IMR-90 (cell line): ENCODE measurements at regions not wholly inside any gene's neighbourhood (a gene's known extent, or its start where the extent isn't known, plus 50 kb on each side); places are given as distances from the start of the nearest gene placed in this dataset.
A peak's percentile ranks its signal among the peaks of the same experiment; 100 is the strongest.

Experiments
- ATAC-seq: fragments of 200-7000 bp; cut with Tn5 transposase; 2 replicates; pipeline ENCODE4 v1.9.1; 2020; ENCODE audit warnings: low read depth, mild to moderate bottlenecking, moderate library complexity
- BruUV-seq: library from RNA; stranded (reverse); fragments of 400-500 nt; replicated peaks from 2 replicates; lab custom pipeline; 2021; lab: Mats Ljungman, UMichigan
- CTCF ChIA-PET: fragments of 300-600 bp; formaldehyde crosslinking; extraction: SDS; loops from one replicate; lab custom pipeline; 2021; ENCODE audit warnings: antibody characterized with exemption; lab: Yijun Ruan, JAX
- POLR2A ChIA-PET: fragments of 300-600 bp; sonication (Branson Sonifier 250); formaldehyde crosslinking; loops from one replicate; lab custom pipeline; 2022; ENCODE audit warnings: antibody characterized with exemption; ENCODE audit not compliant: unreplicated experiment; lab: Charles Lee
- DNase-seq: peaks from one replicate; pipeline ENCODE4 v3.0.0; 2013
- H2AFZ ChIP-seq: replicated peaks from 2 replicates; pipeline ENCODE3; 2013; ENCODE audit warnings: low read length, mild to moderate bottlenecking; ENCODE audit not compliant: poor library complexity
- H2AK5ac ChIP-seq: 2 replicates; pipeline ENCODE4 v1.6.1; 2013; ENCODE audit warnings: low read depth, low read length, inconsistent platforms
- H2AK9ac ChIP-seq: replicated peaks from 2 replicates; pipeline ENCODE3; 2013; ENCODE audit warnings: mild to moderate bottlenecking, low read depth, low read length, moderate library complexity; ENCODE audit not compliant: poor library complexity
- H2BK120ac ChIP-seq: 2 replicates; pipeline ENCODE4 v1.6.1; 2013; ENCODE audit warnings: low read depth, low read length, inconsistent platforms
- H2BK15ac ChIP-seq: 3 replicates; pipeline ENCODE4 v1.6.1; 2013; ENCODE audit warnings: low read depth, low read length, inconsistent platforms
- H2BK20ac ChIP-seq: 2 replicates; pipeline ENCODE4 v1.6.1; 2013; ENCODE audit warnings: low read depth, mild to moderate bottlenecking, inconsistent platforms, low read length, moderate library complexity
- H2BK5ac ChIP-seq: 2 replicates; pipeline ENCODE4 v1.6.1; 2013; ENCODE audit warnings: mild to moderate bottlenecking, low read depth, low read length, inconsistent platforms; ENCODE audit not compliant: poor library complexity, severe bottlenecking
- H3K14ac ChIP-seq: replicated peaks from 2 replicates; pipeline ENCODE4 v1.6.1; 2013; ENCODE audit warnings: low read depth, low read length, inconsistent platforms
- H3K18ac ChIP-seq: 2 replicates; pipeline ENCODE4 v1.6.1; 2013; ENCODE audit warnings: low read depth, low read length, control low read depth
- H3K23ac ChIP-seq: 2 replicates; pipeline ENCODE4 v1.6.1; 2013; ENCODE audit warnings: low read depth, low read length, inconsistent platforms
- H3K27ac ChIP-seq: 2 replicates; pipeline ENCODE4 v1.5.1; 2013; ENCODE audit warnings: mild to moderate bottlenecking, control low read depth, low read length; ENCODE audit not compliant: insufficient read depth
- H3K27me3 ChIP-seq: 2 replicates; pipeline ENCODE4 v1.6.1; 2013; ENCODE audit warnings: low read length; ENCODE audit not compliant: control insufficient read depth, insufficient read depth
- H3K36me3 ChIP-seq: 2 replicates; pipeline ENCODE4 v1.6.1; 2013; ENCODE audit warnings: low read length, mixed read lengths; ENCODE audit not compliant: control insufficient read depth, insufficient read depth
- H3K4ac ChIP-seq: 2 replicates; pipeline ENCODE4 v1.6.1; 2013; ENCODE audit warnings: low read depth, low read length, inconsistent platforms
- H3K4me1 ChIP-seq: 2 replicates; pipeline ENCODE4 v1.6.1; 2013; ENCODE audit warnings: low read length, mixed read lengths; ENCODE audit not compliant: control insufficient read depth, insufficient read depth
- H3K4me2 ChIP-seq: 2 replicates; pipeline ENCODE4 v1.6.1; 2013; ENCODE audit warnings: low read depth, mild to moderate bottlenecking, control low read depth, low read length, moderate library complexity
- H3K4me3 ChIP-seq: 2 replicates; pipeline ENCODE4 v1.5.1; 2013; ENCODE audit warnings: low read depth, mild to moderate bottlenecking, control low read depth, low read length, moderate library complexity; ENCODE audit not compliant: insufficient read depth
- H3K56ac ChIP-seq: 2 replicates; pipeline ENCODE4 v1.6.1; 2013; ENCODE audit warnings: low read length, inconsistent platforms; ENCODE audit not compliant: insufficient read depth; ENCODE audit errors: extremely low read depth
- H3K79me1 ChIP-seq, 2 experiments: 2 replicates each; pipeline ENCODE4 v1.6.1; 2013; ENCODE audit warnings: low read length in 2 of 2, inconsistent platforms in 1 of 2, low read depth in 1 of 2
- H3K9ac ChIP-seq: 2 replicates; pipeline ENCODE4 v1.6.1; 2013; ENCODE audit warnings: low read depth, low read length, control low read depth
- H3K9me1 ChIP-seq: 2 replicates; pipeline ENCODE4 v1.6.1; 2013; ENCODE audit warnings: low read length, inconsistent platforms; ENCODE audit not compliant: insufficient read depth
- H3K9me3 ChIP-seq: 2 replicates; pipeline ENCODE4 v1.6.1; 2013; ENCODE audit warnings: low read length; ENCODE audit not compliant: control insufficient read depth, insufficient read depth
- H4K20me1 ChIP-seq: 2 replicates; pipeline ENCODE4 v1.6.1; 2013; ENCODE audit warnings: low read length, inconsistent platforms; ENCODE audit not compliant: insufficient read depth
- H4K5ac ChIP-seq: 2 replicates; pipeline ENCODE4 v1.6.1; 2013; ENCODE audit warnings: mild to moderate bottlenecking, low read depth, low read length, control low read depth
- H4K8ac ChIP-seq, 2 experiments: 2 replicates each; pipeline ENCODE4 v1.6.1; 2013; ENCODE audit warnings: low read depth in 2 of 2, low read length in 2 of 2, control low read depth in 1 of 2, inconsistent platforms in 1 of 2
- H4K91ac ChIP-seq: 2 replicates; pipeline ENCODE4 v1.6.1; 2013; ENCODE audit warnings: low read depth, low read length, inconsistent platforms; ENCODE audit not compliant: insufficient read depth
- BHLHE40 ChIP-seq: fragments of 150-350 bp; IDR thresholded peaks from 2 replicates; pipeline ENCODE4 v1.6.1; 2016; ENCODE audit warnings: mild to moderate bottlenecking, low read depth, low read length
- CEBPB ChIP-seq: IDR thresholded peaks from 2 replicates; pipeline ENCODE4 v1.6.1; 2012; ENCODE audit warnings: low read depth, low read length, improper control_type of control experiment
- CHD1 ChIP-seq: IDR thresholded peaks from 2 replicates; pipeline ENCODE4 v1.6.1; 2012; ENCODE audit warnings: low read depth, low read length, improper control_type of control experiment
- FOS ChIP-seq: fragments of 150-350 bp; IDR thresholded peaks from 2 replicates; pipeline ENCODE4 v1.6.1; 2016; ENCODE audit warnings: low read depth, low read length
- MAFK ChIP-seq: IDR thresholded peaks from 2 replicates; pipeline ENCODE4 v1.6.1; 2012; ENCODE audit warnings: low read depth, low read length, improper control_type of control experiment
- MAZ ChIP-seq: IDR thresholded peaks from 2 replicates; pipeline ENCODE4 v1.6.1; 2012; ENCODE audit warnings: low read depth, mild to moderate bottlenecking, low read length, improper control_type of control experiment, moderate library complexity, borderline replicate concordance
- MXI1 ChIP-seq: IDR thresholded peaks from 2 replicates; pipeline ENCODE4 v1.6.1; 2012; ENCODE audit warnings: low read depth, mild to moderate bottlenecking, low read length, moderate library complexity, borderline replicate concordance
- NFE2L2 ChIP-seq: fragments of 150-350 bp; IDR thresholded peaks from 2 replicates; pipeline ENCODE4 v1.6.1; 2016; ENCODE audit warnings: low read depth, mild to moderate bottlenecking, low read length
- POLR2A ChIP-seq: IDR thresholded peaks from 2 replicates; pipeline ENCODE4 v1.6.1; 2012; ENCODE audit warnings: mild to moderate bottlenecking, low read depth, low read length
- RAD21 ChIP-seq: IDR thresholded peaks from 2 replicates; pipeline ENCODE4 v1.6.1; 2012; ENCODE audit warnings: low read length, improper control_type of control experiment
- RCOR1 ChIP-seq: IDR thresholded peaks from 2 replicates; pipeline ENCODE4 v1.6.1; 2012; ENCODE audit warnings: mild to moderate bottlenecking, low read length, improper control_type of control experiment; ENCODE audit not compliant: insufficient replicate concordance
- RFX5 ChIP-seq: IDR thresholded peaks from 2 replicates; pipeline ENCODE4 v1.8.0; 2012; ENCODE audit warnings: low read depth, mild to moderate bottlenecking, low read length, moderate library complexity
- SMC3 ChIP-seq: fragments of 150-350 bp; IDR thresholded peaks from 2 replicates; pipeline ENCODE4 v1.6.1; 2016; ENCODE audit warnings: low read depth, mild to moderate bottlenecking, antibody characterized with exemption, low read length, moderate library complexity
- USF2 ChIP-seq: fragments of 150-350 bp; IDR thresholded peaks from 2 replicates; pipeline ENCODE4 v1.6.1; 2017; ENCODE audit warnings: mild to moderate bottlenecking, antibody characterized with exemption, low read length, low read depth
- WGBS, 2 experiments: methylation state at CpG; one replicate each; pipeline versions ENCODE4 v1.1.5 to v1.1.7; 2013; ENCODE audit warnings: missing lambda C conversion rate in 2 of 2; ENCODE audit not compliant: insufficient read length in 1 of 2; ENCODE audit errors: extremely low coverage in 2 of 2; 5-methylcytosine and 5-hydroxymethylcytosine counted together
- dilution Hi-C: fragments of 300-500 bp; cut with HindIII; formaldehyde crosslinking; loops from one replicate; pipeline ENCODE4 v1.14.3; 2018; ENCODE audit warnings: low sequenced_read_pairs; ENCODE audit not compliant: unreplicated experiment
- in situ Hi-C: fragments of 300-500 bp; cut with MboI; formaldehyde crosslinking; loops from 3 replicates; pipeline ENCODE4 v1.14.3; 2019; ENCODE audit warnings: low sequenced_read_pairs, inconsistent platforms, mixed read lengths
- intact Hi-C: fragments of 100-400 bp; cut with micrococcal nuclease; formaldehyde crosslinking; loops from 2 replicates; pipeline ENCODE4 v1.10.0; 2022
- TF ChIP-seq, protein P1 (sequence below): conservative IDR thresholded peaks from 2 replicates; pipeline ENCODE4 v1.5.1; 2012; ENCODE audit warnings: mild to moderate bottlenecking, low read depth, low read length, improper control_type of control experiment
- TF ChIP-seq, protein P2 (sequence below): fragments of 150-350 bp; IDR thresholded peaks from 2 replicates; pipeline ENCODE4 v1.6.1; 2016; ENCODE audit warnings: low read depth, mild to moderate bottlenecking, low read length, moderate library complexity, borderline replicate concordance

GRCh38 chr13:111050539-111050879, 64.6 kb upstream of the ARHGEF7 start:
- H3K36me3 ChIP-seq = no peaks in the 10 kb centered on the region
- in situ Hi-C loops = loop anchor here (10.0 kb wide), 1 partner anchor 106 kb away; no protein-coding TSS in a partner anchor
- 29% methylated on average over 1 of the region's 4 CpGs; no CpG with 5 or more reads in 1 of the 2 experiments for WGBS, 2 experiments
- no peak overlapping the region for H4K91ac ChIP-seq
- H3K23ac ChIP-seq = no peak overlapping the region
- H3K18ac ChIP-seq = no peak overlapping the region
- H2AK5ac ChIP-seq = no peak overlapping the region
- H2AFZ ChIP-seq = peak overlapping the region; percentile 65
- dilution Hi-C loops = no loop called here
- H4K8ac ChIP-seq = no peak overlapping the region
- no peak overlapping the region for H2BK15ac ChIP-seq
- H2AK9ac ChIP-seq = no peak overlapping the region
- no peak for DNase-seq
- no peak overlapping the region for H2BK120ac ChIP-seq
- H4K20me1 ChIP-seq = no peaks in the 10 kb centered on the region
- intact Hi-C loops = loop anchor here (1.0 to 5.0 kb wide), 5 partner anchors 106 to 458 kb away; partner anchors contain the start of gene ANKRD10
- peaks cover 8% of the 10 kb centered on the region for H3K4me1 ChIP-seq
- H3K9me3 ChIP-seq = no peaks in the 10 kb centered on the region
- no peak overlapping the region for H2BK5ac ChIP-seq
- no peak overlapping the region for H3K27ac ChIP-seq
- no peak overlapping the region for H3K4ac ChIP-seq
- CTCF ChIA-PET = no interaction called here
- 0 out of 2 replicates have a peak overlapping the region, but pooled peaks have one; percentile 44 for H2BK20ac ChIP-seq
- H3K27me3 ChIP-seq = peaks cover 2% of the 10 kb centered on the region; the same call in 1 of the 2 replicates
- H3K9ac ChIP-seq = no peak overlapping the region
- 0 out of 2 replicates have a peak, but pooled peaks cover 2% of the 10 kb centered on the region for H3K9me1 ChIP-seq
- no peak for ATAC-seq
- no peak overlapping the region for H3K4me3 ChIP-seq
- H3K4me2 ChIP-seq = no peak overlapping the region
- no TSS peak for BruUV-seq
- TF ChIP-seq, protein P1, sequence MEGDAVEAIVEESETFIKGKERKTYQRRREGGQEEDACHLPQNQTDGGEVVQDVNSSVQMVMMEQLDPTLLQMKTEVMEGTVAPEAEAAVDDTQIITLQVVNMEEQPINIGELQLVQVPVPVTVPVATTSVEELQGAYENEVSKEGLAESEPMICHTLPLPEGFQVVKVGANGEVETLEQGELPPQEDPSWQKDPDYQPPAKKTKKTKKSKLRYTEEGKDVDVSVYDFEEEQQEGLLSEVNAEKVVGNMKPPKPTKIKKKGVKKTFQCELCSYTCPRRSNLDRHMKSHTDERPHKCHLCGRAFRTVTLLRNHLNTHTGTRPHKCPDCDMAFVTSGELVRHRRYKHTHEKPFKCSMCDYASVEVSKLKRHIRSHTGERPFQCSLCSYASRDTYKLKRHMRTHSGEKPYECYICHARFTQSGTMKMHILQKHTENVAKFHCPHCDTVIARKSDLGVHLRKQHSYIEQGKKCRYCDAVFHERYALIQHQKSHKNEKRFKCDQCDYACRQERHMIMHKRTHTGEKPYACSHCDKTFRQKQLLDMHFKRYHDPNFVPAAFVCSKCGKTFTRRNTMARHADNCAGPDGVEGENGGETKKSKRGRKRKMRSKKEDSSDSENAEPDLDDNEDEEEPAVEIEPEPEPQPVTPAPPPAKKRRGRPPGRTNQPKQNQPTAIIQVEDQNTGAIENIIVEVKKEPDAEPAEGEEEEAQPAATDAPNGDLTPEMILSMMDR = no peak
- TF ChIP-seq SMC3 (no peak), RFX5 (no peak), MXI1 (no peak), NFE2L2 (no peak), CHD1 (no peak), RAD21 (no peak), MAFK (no peak), MAZ (no peak), FOS (no peak), POLR2A (no peak), CEBPB (no peak), RCOR1 (no peak), USF2 (no peak), BHLHE40 (no peak)
- TF ChIP-seq, protein P2, sequence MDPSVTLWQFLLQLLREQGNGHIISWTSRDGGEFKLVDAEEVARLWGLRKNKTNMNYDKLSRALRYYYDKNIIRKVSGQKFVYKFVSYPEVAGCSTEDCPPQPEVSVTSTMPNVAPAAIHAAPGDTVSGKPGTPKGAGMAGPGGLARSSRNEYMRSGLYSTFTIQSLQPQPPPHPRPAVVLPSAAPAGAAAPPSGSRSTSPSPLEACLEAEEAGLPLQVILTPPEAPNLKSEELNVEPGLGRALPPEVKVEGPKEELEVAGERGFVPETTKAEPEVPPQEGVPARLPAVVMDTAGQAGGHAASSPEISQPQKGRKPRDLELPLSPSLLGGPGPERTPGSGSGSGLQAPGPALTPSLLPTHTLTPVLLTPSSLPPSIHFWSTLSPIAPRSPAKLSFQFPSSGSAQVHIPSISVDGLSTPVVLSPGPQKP = no peak
- POLR2A ChIA-PET = no interaction called here
- no peak overlapping the region for H3K14ac ChIP-seq
- no peak overlapping the region for H4K5ac ChIP-seq
- H3K56ac ChIP-seq = no peak overlapping the region
- no peaks in the 10 kb centered on the region for H3K79me1 ChIP-seq
